ENCODE measurements at regions not wholly inside any gene's neighbourhood (a gene's known extent, or its start where the extent isn't known, plus 50 kb on each side); places are given as distances from the start of the nearest gene placed in this dataset.

DNA sequence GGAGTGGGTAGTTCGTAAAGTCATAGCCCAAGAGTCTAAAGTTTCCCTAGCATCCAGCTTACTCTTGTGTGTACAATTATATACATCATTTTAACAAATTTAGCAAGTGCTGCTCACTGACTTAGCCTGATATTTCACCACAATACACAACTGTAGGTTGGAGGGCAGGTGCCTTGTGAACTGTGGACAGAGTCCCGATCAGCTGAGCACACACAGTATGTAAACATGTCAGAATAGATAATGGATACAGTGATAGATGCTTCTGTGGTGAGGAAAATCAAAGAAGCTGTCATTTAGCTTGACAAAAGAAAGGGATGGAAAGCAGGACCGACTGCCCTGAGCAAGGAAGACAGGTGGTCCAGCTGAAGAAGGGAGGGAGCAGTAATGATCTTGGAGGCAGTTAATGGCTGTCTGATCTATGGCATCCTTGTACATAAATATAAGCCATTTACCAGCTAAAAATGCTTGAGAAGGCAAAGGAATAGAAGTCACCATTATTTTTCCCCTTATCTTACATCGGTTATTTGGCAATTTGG is 372.8 kb upstream of the UBE2E3 start:
- TF ChIP-seq, protein P1, sequence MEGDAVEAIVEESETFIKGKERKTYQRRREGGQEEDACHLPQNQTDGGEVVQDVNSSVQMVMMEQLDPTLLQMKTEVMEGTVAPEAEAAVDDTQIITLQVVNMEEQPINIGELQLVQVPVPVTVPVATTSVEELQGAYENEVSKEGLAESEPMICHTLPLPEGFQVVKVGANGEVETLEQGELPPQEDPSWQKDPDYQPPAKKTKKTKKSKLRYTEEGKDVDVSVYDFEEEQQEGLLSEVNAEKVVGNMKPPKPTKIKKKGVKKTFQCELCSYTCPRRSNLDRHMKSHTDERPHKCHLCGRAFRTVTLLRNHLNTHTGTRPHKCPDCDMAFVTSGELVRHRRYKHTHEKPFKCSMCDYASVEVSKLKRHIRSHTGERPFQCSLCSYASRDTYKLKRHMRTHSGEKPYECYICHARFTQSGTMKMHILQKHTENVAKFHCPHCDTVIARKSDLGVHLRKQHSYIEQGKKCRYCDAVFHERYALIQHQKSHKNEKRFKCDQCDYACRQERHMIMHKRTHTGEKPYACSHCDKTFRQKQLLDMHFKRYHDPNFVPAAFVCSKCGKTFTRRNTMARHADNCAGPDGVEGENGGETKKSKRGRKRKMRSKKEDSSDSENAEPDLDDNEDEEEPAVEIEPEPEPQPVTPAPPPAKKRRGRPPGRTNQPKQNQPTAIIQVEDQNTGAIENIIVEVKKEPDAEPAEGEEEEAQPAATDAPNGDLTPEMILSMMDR (IDR thresholded peaks at IDR 0.05 in 8 of 11, conservative IDR thresholded peaks at IDR 0.05 in 3 of 11) = no peak
- TF ChIP-seq POLR2A (IDR thresholded peaks at IDR 0.05) (no peak), POLR2AphosphoS5 (IDR thresholded peaks at IDR 0.05) (no peak)

Measured in spleen (tissue), 7 donors.